HL-60/S4 treated with retinoic acid at 250 ng/mL for 4 days and 3 days (cell line): ENCODE measurements at regions not wholly inside any gene's neighbourhood (a gene's known extent, or its start where the extent isn't known, plus 50 kb on each side); places are given as distances from the start of the nearest gene placed in this dataset.

ENCODE experiments used
- in situ Hi-C: fragments of 300-500 bp; cut with MboI; formaldehyde crosslinking; loops from 2 replicates; pipeline ENCODE4 v1.7.0; 2022; ENCODE audit warnings: low sequenced_read_pairs

DNA sequence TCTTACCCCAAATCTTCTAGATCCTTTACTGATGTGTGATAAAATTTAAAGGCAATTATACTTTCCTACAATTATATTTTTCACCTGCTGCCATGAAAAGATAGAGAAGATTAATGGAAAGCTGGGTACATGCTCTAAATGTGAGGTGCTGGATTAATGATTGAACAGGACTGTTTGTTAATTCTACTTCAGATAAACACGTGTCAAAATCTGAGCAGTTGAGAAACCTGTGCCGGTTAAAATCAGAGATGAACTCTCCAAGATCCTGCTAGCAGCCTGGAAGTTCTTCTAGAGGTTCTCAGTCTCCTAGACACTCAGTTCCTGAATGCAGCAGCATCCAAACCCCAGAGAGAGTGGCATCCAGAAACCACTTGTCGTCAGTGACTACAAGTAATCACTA lies 69.2 kb downstream of the INHBA start:
- in situ Hi-C loops: no loop called here

GRCh38 chr7:41630741-41631140 lies 72.1 kb downstream of the INHBA start:
- in situ Hi-C loops: no loop called here

GRCh38 chr7:41629711-41630111 lies 73.2 kb downstream of the INHBA start:
- in situ Hi-C loops: no loop called here

DNA sequence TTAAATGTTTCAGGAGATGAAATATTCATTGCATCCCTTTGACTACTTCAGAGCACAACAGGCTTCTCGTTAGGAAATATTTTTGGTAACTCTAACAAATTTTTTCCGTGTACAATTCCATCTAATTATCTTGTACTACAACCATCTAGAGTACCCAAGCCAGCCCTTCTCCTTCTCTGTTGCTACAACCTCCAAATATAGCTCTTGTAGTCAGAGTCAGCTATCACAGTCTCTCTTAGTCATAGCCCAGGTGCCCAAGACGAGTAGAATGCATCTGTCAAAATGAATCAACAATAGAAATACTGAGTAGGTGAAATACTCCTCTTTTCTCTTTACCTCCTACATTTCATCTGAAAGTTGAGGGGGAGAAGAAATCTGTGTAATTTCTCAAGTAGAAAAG lies 74.0 kb downstream of the INHBA start:
- in situ Hi-C loops: no loop called here

DNA sequence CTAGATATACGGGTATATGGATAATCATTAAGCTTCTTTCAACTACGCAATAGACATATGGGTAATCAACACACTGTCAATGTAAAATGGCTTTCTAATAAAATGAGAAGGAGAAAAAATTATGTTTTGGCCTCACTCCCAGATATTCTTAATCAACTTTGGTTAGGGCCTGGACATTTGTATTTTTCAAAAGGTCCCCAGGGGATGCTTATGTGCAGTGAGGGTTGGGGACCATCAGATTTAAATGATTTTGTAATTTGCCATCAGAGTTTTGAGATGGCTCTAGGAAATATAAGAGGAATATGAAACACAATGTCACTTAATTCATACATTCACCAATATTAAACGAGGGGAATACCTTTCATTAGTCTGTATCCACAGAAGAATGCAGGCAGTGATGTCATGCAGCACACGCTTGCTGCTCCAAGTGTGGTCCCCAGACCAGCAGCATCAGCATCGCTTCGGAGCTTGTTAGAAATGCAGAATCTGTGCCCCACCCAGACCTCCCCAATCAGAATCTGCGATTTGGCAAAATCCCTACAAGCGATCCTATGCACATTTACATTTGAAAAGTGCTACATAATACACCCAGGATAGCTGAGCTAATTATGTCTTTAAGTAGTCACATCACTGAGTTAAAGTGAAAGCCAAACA lies 75.1 kb downstream of the INHBA start:
- in situ Hi-C loops: no loop called here

DNA sequence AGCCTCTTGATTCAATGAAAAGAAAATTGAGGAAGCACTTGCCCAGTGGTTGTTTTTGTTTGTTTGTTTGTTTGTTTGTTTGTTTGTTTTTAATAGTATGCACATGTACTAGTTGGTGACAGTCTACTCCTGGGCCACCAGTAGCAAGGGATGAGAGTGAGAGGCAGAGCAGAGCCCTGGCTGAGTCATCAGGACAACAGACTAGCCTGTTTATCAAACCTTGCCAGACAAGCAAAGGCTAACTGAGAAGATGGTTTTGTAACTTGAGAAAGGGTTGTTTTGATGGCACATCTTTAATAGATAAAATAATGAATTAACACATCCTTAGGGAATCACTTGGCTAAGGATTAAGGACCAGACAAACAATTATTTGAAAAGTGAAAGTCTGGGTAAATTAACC lies 78.1 kb downstream of the INHBA start:
- in situ Hi-C loops: no loop called here

DNA sequence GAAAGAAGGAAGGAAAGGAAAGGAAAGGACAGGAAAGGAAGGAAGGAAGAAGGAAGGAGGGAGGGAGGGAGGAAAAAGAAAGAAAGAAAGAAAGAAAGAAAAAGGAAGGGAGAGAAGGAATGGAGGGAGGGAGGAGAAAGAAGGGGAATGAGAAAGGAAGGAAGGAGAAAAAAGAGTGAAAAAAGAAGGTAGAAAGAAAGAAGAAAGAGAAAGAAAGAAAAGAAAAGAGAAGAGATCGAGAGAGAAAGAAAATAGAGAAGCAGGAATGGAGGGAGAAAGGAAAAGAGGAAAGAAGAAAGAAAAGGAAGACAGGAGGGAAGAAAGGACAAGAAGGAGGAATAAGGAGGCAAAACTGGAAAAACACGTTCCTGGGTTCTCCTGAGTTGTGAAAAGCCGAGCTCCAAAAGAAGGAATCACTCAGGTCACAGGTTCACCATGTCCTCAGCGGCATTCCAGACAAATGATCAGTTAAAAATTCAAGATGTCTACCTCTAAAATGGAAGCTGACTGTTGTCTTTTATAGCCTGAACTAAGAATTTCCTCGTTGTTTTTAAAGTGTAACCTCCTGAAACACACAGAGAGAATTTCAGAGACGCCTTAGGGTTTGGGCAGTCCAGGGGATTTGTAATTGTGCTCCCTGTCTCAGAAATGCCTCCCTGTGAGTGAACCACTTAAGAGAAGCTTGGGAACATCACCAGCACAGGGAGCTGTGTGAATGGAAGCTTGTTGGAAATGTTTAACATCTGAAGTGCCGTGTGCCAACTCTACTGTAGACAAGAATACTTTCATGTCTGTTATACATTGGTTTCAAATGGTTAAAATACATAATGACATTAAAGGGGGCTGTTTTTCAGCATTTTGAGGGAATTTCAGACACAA lies 80.7 kb downstream of the INHBA start:
- in situ Hi-C loops: no loop called here

GRCh38 chr7:41617987-41618386 lies 84.9 kb downstream of the INHBA start:
- in situ Hi-C loops: no loop called here

- in situ Hi-C loops: no loop called here
These were observed 90.1 kb downstream of the INHBA start for GRCh38 chr7:41612798-41613197.

- in situ Hi-C loops: no loop called here
These were observed 90.5 kb downstream of the INHBA start for GRCh38 chr7:41612386-41612785.

GRCh38 chr7:41608447-41608846 lies 94.4 kb downstream of the INHBA start:
- in situ Hi-C loops: no loop called here

DNA sequence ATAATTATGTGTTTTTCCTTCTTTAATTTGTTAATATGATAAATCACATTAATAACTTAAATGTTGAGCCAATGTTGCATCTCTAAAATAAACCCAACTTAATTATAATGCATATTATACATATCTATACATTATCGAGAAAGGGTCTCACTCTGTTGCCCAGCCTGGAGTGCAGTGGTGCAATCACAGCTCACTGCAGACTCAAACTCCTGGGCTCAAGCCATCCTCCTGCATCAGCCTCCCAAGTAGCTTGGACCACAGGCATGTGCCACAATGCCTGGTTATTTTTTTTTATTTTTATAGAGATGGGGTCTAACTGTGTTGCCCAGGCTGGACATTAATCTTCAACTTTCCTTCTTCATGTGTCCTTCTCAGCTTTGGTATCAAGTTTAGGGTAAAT lies 98.9 kb downstream of the INHBA start:
- in situ Hi-C loops: no loop called here

- in situ Hi-C loops: no loop called here
These were observed 103.1 kb downstream of the INHBA start for GRCh38 chr7:41599760-41600159.

- in situ Hi-C loops: no loop called here
These were observed 110.1 kb downstream of the INHBA start for GRCh38 chr7:41592794-41593193.

DNA sequence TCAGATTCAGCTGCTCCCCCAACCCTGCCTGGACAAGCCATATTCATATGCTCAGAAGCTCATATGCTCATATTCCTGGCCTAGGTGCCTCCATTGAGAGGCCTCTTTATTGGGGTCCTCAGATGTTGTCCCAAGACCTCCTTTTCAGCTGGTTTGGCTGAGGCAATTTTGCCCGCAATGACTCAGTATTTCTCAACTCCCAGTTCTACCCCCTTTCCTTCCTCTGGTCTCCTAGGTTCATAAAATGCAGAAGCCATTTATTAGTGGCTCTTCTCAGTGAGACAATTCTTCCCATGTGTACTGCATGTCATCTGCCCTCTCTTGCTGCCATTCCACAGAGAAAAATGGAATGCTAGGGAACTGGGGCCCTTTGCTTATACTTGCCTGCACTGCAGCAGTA lies 110.7 kb downstream of the INHBA start:
- in situ Hi-C loops: no loop called here

DNA sequence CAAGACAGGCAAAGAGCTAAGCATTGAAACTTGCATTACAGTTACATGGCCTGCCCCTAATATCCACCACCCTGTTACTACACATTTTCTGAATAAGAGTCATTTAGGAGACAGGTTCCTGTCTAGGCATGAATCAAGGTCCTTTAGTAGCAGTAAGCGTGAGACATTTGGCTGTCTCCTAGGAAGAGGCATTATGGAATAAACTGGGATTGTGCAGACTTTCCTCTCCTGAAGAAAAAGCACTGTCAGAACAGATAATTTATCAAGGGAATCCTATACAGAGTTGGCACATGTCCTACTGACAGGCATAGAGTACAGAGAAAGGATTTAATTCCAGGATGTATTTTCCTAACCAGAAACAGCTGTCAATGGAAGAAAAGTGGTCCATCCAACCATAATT lies 111.9 kb downstream of the INHBA start:
- in situ Hi-C loops: no loop called here

GRCh38 chr7:41588341-41588740 lies 114.5 kb downstream of the INHBA start:
- in situ Hi-C loops: no loop called here

DNA sequence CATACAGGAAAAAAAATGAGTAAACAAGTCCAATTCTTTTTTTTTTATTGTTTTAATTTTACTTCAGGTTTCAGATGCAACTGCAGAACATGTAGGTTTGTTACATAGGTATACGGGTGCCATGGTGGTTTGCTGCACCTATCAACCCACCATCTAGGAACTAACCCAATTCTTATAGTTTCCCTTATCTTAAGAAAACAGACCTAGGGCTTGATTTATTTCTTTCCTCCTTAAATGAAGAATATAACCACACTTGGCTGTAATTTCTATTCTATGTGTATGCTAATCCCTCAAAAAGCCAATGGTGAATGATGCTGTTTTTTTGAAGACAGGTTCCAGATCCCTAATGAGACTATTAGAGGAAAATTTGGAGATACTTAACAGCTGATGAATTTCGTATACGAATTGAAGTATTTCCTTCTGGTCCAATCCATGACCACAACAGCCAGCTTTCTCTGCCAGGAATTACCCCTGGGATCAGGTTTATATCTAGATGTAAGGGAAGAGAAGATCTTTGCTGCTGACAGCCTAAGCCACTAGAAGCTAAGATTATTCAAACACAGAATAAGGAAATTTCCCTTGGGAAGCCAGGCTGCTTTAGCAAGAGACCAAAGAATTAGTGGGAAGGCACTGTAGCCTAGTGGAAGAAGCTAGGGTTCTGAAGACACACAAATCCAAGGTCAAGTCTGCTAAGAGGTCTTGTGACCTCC lies 115.8 kb downstream of the INHBA start:
- in situ Hi-C loops: no loop called here

DNA sequence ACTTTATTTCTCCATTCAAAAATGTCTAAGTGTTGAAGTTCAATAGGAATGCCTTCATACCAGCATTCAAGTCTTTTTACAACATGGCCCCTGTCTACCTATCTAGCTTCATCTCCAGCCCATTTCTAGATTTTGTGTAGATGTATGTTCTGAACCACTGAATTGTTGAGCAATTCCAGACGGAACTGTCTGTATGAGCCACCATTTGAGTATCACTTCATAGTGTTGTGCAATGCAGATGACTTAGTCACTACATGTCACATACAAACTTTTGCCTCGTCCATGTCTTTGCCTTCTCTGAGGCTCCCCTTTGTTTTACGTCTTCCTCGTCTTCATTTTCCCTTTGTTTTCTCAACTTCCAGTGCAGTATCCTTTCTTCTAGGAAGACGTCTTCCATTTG lies 118.1 kb downstream of the INHBA start:
- in situ Hi-C loops: no loop called here

DNA sequence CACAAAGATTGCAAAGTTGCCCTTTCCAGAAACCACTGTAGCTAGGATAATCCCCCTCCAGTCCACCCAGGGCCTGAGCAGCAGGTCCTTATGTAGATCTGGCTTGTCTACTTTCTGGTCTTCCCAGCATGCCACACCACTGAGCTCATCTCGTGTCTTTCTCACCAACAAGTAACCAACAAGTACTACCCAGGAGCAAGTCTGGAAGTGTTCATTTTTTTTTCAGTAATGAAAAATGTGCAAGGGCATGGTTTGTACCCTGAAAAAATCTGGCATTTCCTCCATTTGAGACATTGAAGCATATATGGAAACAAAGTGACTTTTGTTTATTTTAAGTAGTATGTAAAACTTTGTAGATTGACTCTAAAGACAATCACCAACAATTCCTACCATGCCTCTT lies 120.8 kb downstream of the INHBA start:
- in situ Hi-C loops: no loop called here

- in situ Hi-C loops: no loop called here
These were observed 121.8 kb downstream of the INHBA start for GRCh38 chr7:41581041-41581440.
